Activated CD4-positive, alpha-beta T cell treated with anti-CD3 and anti-CD28 coated beads, Interleukin-2, Interleukin-6, amounts not matched to agents 100 ng/mL and 50 ng/mL, durations not matched to agents 16 hours and 8 hours (primary cell): ENCODE measurements at regions not wholly inside any gene's neighbourhood (a gene's known extent, or its start where the extent isn't known, plus 50 kb on each side); places are given as distances from the start of the nearest gene placed in this dataset.

Experiments
- DNase-seq: peaks from one replicate; pipeline ENCODE4 v3.0.0-alpha.2; 2020

- DNase-seq: no peak
Measured at GRCh38 chr5:126311766-126312165, 111.4 kb upstream of the GRAMD2B start.

- no peak for DNase-seq
Measured at GRCh38 chr5:126315341-126315740, 107.9 kb upstream of the GRAMD2B start.

GRCh38 chr5:126332326-126332725 is 90.9 kb upstream of the GRAMD2B start:
- DNase-seq: no peak

GRCh38 chr5:126334760-126335159 is 88.4 kb upstream of the GRAMD2B start:
- DNase-seq: no peak

GRCh38 chr5:126335886-126336285 is 87.3 kb upstream of the GRAMD2B start:
- DNase-seq: no peak

GRCh38 chr5:126338635-126339034 is 84.6 kb upstream of the GRAMD2B start:
- DNase-seq: no peak

GRCh38 chr5:126339215-126339805 is 83.9 kb upstream of the GRAMD2B start:
- peak; percentile 66 for DNase-seq

- no peak for DNase-seq
Measured at GRCh38 chr5:126341906-126342630, 81.1 kb upstream of the GRAMD2B start.

- no peak for DNase-seq
Measured at GRCh38 chr5:126348855-126349635, 74.2 kb upstream of the GRAMD2B start.

GRCh38 chr5:126351153-126351552 is 72.1 kb upstream of the GRAMD2B start:
- no peak for DNase-seq

- peak; percentile 39 for DNase-seq
Measured at GRCh38 chr5:126354012-126354857, 69.0 kb upstream of the GRAMD2B start.

GRCh38 chr5:126354858-126355731 is 68.1 kb upstream of the GRAMD2B start:
- no peak for DNase-seq

- no peak for DNase-seq
Measured at GRCh38 chr5:126355940-126356339, 67.3 kb upstream of the GRAMD2B start.

- DNase-seq: no peak
Measured at GRCh38 chr5:126357585-126358342, 65.4 kb upstream of the GRAMD2B start.

GRCh38 chr5:126358525-126358924 is 64.7 kb upstream of the GRAMD2B start:
- no peak for DNase-seq

- DNase-seq: no peak
Measured at GRCh38 chr5:126359884-126360283, 63.3 kb upstream of the GRAMD2B start.

- no peak for DNase-seq
Measured at GRCh38 chr5:126360467-126360866, 62.7 kb upstream of the GRAMD2B start.

- no peak for DNase-seq
Measured at GRCh38 chr5:126363658-126364057, 59.6 kb upstream of the GRAMD2B start.

GRCh38 chr5:126364206-126364902 is 58.9 kb upstream of the GRAMD2B start:
- DNase-seq: no peak

- DNase-seq: no peak
Measured at GRCh38 chr5:126365446-126366198, 57.6 kb upstream of the GRAMD2B start.
